ENCODE measurements at regions not wholly inside any gene's neighbourhood (a gene's known extent, or its start where the extent isn't known, plus 50 kb on each side); places are given as distances from the start of the nearest gene placed in this dataset.

GRCh38 chr20:57785720-57786119, 75.9 kb upstream of the PMEPA1 start:
- TF ChIP-seq, protein P1, sequence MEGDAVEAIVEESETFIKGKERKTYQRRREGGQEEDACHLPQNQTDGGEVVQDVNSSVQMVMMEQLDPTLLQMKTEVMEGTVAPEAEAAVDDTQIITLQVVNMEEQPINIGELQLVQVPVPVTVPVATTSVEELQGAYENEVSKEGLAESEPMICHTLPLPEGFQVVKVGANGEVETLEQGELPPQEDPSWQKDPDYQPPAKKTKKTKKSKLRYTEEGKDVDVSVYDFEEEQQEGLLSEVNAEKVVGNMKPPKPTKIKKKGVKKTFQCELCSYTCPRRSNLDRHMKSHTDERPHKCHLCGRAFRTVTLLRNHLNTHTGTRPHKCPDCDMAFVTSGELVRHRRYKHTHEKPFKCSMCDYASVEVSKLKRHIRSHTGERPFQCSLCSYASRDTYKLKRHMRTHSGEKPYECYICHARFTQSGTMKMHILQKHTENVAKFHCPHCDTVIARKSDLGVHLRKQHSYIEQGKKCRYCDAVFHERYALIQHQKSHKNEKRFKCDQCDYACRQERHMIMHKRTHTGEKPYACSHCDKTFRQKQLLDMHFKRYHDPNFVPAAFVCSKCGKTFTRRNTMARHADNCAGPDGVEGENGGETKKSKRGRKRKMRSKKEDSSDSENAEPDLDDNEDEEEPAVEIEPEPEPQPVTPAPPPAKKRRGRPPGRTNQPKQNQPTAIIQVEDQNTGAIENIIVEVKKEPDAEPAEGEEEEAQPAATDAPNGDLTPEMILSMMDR (IDR thresholded peaks at IDR 0.05; ENCODE audit: insufficient read depth, low read depth, low read length), result no peak
- H3K4me3 ChIP-seq (ENCODE audit: low read depth, low read length), result no peak overlapping the region
- DNase-seq (ENCODE audit: low read depth), result no peak

- TF ChIP-seq, protein P1 (IDR thresholded peaks at IDR 0.05; ENCODE audit: insufficient read depth, low read depth, low read length), result no peak
- no peak overlapping the region for H3K4me3 ChIP-seq (ENCODE audit: low read depth, low read length)
- DNase-seq (ENCODE audit: low read depth), result no peak
Observed at GRCh38 chr20:57785061-57785460, 75.2 kb upstream of the PMEPA1 start.

- no peak for DNase-seq (ENCODE audit: low read depth)
- H3K4me3 ChIP-seq (ENCODE audit: low read depth, low read length), result no peak overlapping the region
- TF ChIP-seq, protein P1 (IDR thresholded peaks at IDR 0.05; ENCODE audit: insufficient read depth, low read depth, low read length), result no peak
Observed at GRCh38 chr20:57783956-57784837, 74.4 kb upstream of the PMEPA1 start.

- TF ChIP-seq, protein P1 (IDR thresholded peaks at IDR 0.05; ENCODE audit: insufficient read depth, low read depth, low read length), result no peak
- no peak overlapping the region for H3K4me3 ChIP-seq (ENCODE audit: low read depth, low read length)
- DNase-seq (ENCODE audit: low read depth), result no peak
Observed at GRCh38 chr20:57783196-57783595, 73.4 kb upstream of the PMEPA1 start.

DNA sequence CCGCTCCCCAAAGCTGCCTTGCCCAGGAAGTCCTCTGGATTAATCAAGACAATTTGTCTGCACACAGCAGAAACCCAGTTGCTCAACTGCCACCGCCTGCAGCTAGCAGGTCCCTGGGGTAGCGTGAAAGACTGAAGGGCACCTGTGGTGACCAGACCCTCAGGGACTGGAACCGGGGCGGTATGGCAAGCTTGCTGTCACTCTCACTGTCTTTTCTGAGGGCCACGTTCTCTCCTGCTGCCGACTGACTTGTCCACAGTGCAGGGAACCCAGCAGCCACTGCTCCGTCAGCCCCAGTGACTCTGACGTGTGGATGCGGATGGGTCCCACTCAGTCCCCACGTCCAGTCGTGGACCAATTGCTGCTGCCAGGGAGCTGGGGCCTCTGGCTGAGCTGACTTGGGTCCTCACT, 72.8 kb upstream of the PMEPA1 start:
- TF ChIP-seq, protein P1 (IDR thresholded peaks at IDR 0.05; ENCODE audit: insufficient read depth, low read depth, low read length), result no peak
- no peak overlapping the region for H3K4me3 ChIP-seq (ENCODE audit: low read depth, low read length)
- DNase-seq (ENCODE audit: low read depth), result no peak

DNA sequence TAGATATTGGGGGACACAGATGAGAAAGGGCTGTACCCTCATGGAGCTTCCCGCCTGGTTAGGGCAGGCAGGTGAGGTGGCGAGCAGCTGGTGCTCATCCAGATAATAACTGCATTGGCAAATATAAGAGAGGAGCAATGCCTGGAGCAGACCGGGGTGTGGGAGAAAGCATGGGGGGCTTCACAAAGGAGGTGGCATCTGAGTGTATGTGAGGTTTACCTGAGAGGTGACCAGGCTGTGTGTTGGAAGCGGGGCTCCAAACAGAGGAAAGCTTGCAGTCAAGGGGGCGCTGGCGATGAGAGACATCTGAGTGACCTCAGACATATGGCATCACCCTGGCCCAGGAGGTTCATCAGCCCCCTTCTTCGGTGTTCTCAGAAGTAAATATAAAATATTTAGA, 72.1 kb upstream of the PMEPA1 start:
- TF ChIP-seq, protein P1 (IDR thresholded peaks at IDR 0.05; ENCODE audit: insufficient read depth, low read depth, low read length), result no peak
- DNase-seq (ENCODE audit: low read depth), result no peak
- H3K4me3 ChIP-seq (ENCODE audit: low read depth, low read length), result no peak overlapping the region
